ENCODE measurements at regions not wholly inside any gene's neighbourhood (a gene's known extent, or its start where the extent isn't known, plus 50 kb on each side); places are given as distances from the start of the nearest gene placed in this dataset.
"Not testable (repeated sequence)": the region's sequence is repeated elsewhere in the genome, so short reads cannot be mapped to it uniquely, and the experiment has no call there.

DNA sequence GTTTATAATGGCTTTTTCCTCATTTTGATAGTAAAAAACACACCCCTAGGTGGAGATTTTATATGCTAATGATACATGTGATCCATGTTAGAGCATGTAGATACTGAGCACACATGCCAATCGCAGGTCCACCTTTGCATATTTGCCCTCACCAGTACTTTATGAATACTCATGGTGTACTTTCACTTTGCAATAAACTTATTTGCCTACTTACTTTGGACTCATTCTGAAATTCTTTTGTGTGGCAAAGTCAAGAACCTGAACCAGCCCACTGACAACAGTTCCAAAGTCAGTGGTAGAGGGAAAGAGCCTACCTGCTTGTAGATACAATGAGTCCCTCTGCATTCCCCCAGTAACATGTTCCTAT lies 58.5 kb upstream of the DHRS4 start:
- in situ Hi-C loops (cut with MboI; ENCODE audit: low sequenced_read_pairs), result no loop called here

- in situ Hi-C loops (cut with MboI; ENCODE audit: low sequenced_read_pairs), result no loop called here
These were observed 58.1 kb upstream of the DHRS4 start for GRCh38 chr14:23895480-23895879.

DNA sequence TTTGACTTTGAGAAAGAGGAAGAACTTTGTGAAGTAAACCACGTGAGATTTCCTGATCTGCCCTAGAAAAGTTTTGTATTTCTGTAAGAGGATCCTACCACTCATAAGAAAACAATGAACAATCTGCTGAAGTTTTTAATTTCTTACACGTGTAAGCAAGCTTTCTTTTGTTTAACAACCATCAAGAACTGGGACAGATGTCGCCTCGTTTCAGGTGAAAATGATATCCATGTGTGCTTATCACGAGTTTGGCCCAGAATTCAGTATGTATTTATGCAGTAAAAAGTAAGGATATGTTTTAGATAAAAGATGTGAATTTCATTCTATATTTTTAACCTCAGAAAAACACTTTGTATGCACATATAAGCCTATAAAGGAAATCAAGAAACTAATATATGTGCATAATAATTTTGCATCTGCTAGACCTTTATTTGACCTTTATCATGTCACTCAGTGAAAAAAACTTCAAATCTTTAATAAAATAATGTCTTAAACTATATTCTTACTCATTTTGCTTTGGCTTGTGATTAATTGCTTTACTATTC lies 56.9 kb upstream of the DHRS4 start:
- in situ Hi-C loops (cut with MboI; ENCODE audit: low sequenced_read_pairs), result no loop called here

GRCh38 chr14:23897291-23897690 lies 56.3 kb upstream of the DHRS4 start:
- in situ Hi-C loops (cut with MboI; ENCODE audit: low sequenced_read_pairs), result not testable (repeated sequence)

DNA sequence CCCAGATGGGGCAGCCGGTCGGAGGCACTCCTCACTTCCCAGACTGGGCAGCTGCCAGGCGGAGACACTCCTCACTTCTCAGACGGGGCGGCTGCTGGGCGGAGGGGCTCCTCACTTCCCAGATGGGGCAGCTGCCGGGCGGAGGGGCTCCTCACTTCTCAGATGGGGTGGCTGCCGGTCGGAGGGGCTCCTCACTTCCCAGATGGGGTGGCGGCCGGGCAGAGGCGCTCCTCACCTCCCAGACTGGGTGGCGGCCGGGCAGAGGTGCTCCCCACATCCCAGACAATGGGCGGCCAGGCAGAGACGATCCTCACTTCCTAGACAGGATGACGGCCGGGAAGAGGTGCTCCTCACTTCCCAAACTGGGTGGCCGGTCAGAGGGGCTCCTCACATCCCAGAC lies 55.2 kb upstream of the DHRS4 start:
- in situ Hi-C loops (cut with MboI; ENCODE audit: low sequenced_read_pairs), result not testable (repeated sequence)

GRCh38 chr14:23899788-23900187 lies 53.8 kb upstream of the DHRS4 start:
- in situ Hi-C loops (cut with MboI; ENCODE audit: low sequenced_read_pairs), result loop anchor here (25.0 kb wide), 1 partner anchor 162 kb away; no protein-coding TSS in a partner anchor

- in situ Hi-C loops (cut with MboI; ENCODE audit: low sequenced_read_pairs), result loop anchor here (25.0 kb wide), 1 partner anchor 166 kb away; no protein-coding TSS in a partner anchor
These were observed 50.1 kb upstream of the DHRS4 start for GRCh38 chr14:23903442-23903841.
